Activated CD8-positive, alpha-beta T cell treated with anti-CD3 and anti-CD28 coated beads for 36 hours (primary cell): ENCODE measurements at regions not wholly inside any gene's neighbourhood (a gene's known extent, or its start where the extent isn't known, plus 50 kb on each side); places are given as distances from the start of the nearest gene placed in this dataset.
"Not testable (repeated sequence)": the region's sequence is repeated elsewhere in the genome, so short reads cannot be mapped to it uniquely, and the experiment has no call there.

Experiments used
- ATAC-seq: fragments of 200-7000 bp; cut with Tn5 transposase; one replicate; pipeline ENCODE4 v1.10.0; 2021; ENCODE audit warnings: mild to moderate bottlenecking, moderate library complexity
- CTCF ChIA-PET: fragments of 350-600 bp; sonication (Branson Sonifier 250); formaldehyde crosslinking; loops from one replicate; lab custom pipeline; 2021; ENCODE audit warnings: antibody characterized with exemption; lab: Charles Lee
- POLR2A ChIA-PET: fragments of 350-600 bp; sonication (Branson Sonifier 250); formaldehyde crosslinking; loops from one replicate; lab custom pipeline; 2021; ENCODE audit warnings: antibody characterized with exemption; lab: Charles Lee
- DNase-seq: peaks from one replicate; pipeline ENCODE4 v3.0.0-alpha.2; 2020
- H3K27ac Mint-ChIP-seq: one replicate; pipeline ENCODE4 v1.8.0; 2021; ENCODE audit warnings: mild to moderate bottlenecking, mixed read lengths
- H3K27me3 Mint-ChIP-seq: one replicate; pipeline ENCODE4 v1.8.0; 2021; ENCODE audit warnings: mixed read lengths
- H3K36me3 Mint-ChIP-seq: one replicate; pipeline ENCODE4 v1.8.0; 2021; ENCODE audit warnings: low read depth, mixed read lengths
- H3K4me1 Mint-ChIP-seq: one replicate; pipeline ENCODE4 v1.8.0; 2021; ENCODE audit warnings: low read depth, mixed read lengths
- H3K4me3 Mint-ChIP-seq: one replicate; pipeline ENCODE4 v1.8.0; 2021; ENCODE audit warnings: mild to moderate bottlenecking, moderate library complexity, mixed read lengths
- H3K9me3 Mint-ChIP-seq: one replicate; pipeline ENCODE4 v1.8.0; 2021; ENCODE audit warnings: mixed read lengths
- CTCF ChIP-seq: fragments of 200-600 bp; IDR thresholded peaks from one replicate; pipeline ENCODE4 v1.8.0; 2022; ENCODE audit warnings: antibody characterized with exemption, mild to moderate bottlenecking
- intact Hi-C: fragments of 100-400 bp; cut with micrococcal nuclease; formaldehyde crosslinking; loops from one replicate; pipeline ENCODE4 v1.10.0; 2022

GRCh38 chr9:21533597-21533996 lies 51.5 kb upstream of the IFNE start:
- Mint-ChIP-seq H3K27ac (no peak overlapping the region), H3K27me3 (no peaks in the 10 kb centered on the region), H3K9me3 (no peaks in the 10 kb centered on the region), H3K36me3 (peaks cover 5% of the 10 kb centered on the region), H3K4me1 (peaks cover 3% of the 10 kb centered on the region), H3K4me3 (no peak overlapping the region)
- TF ChIP-seq CTCF = no peak
- no peak for DNase-seq
- intact Hi-C loops = no loop called here
- ATAC-seq = no peak
- POLR2A ChIA-PET = no interaction called here
- CTCF ChIA-PET = no interaction called here

GRCh38 chr9:21535396-21535795 lies 53.3 kb upstream of the IFNE start:
- intact Hi-C loops = no loop called here

GRCh38 chr9:21542787-21543186 lies 60.7 kb upstream of the IFNE start:
- Mint-ChIP-seq H3K4me3 (no peak overlapping the region), H3K27me3 (no peaks in the 10 kb centered on the region), H3K36me3 (peaks cover 8% of the 10 kb centered on the region), H3K9me3 (peaks cover 4% of the 10 kb centered on the region), H3K4me1 (peaks cover 10% of the 10 kb centered on the region), H3K27ac (no peak overlapping the region)
- CTCF ChIA-PET = interaction anchor here (0.8 to 1.3 kb wide), 3 partner anchors 16 to 166 kb away, joined by 3 to 5 read pairs (median 4); no protein-coding TSS in a partner anchor
- POLR2A ChIA-PET = no interaction called here
- no peak for DNase-seq
- ATAC-seq = no peak
- intact Hi-C loops = no loop called here
- TF ChIP-seq CTCF = no peak

More at GRCh38 chr9:21535396-21535795, 53.3 kb upstream of the IFNE start:
- POLR2A ChIA-PET = no interaction called here
- TF ChIP-seq CTCF = no peak
- H3K27ac Mint-ChIP-seq = no peak overlapping the region
- CTCF ChIA-PET = no interaction called here
- H3K9me3 Mint-ChIP-seq = no peaks in the 10 kb centered on the region
- H3K4me3 Mint-ChIP-seq = no peak overlapping the region
- ATAC-seq (no peak), DNase-seq (no peak)
- H3K4me1 Mint-ChIP-seq = peaks cover 3% of the 10 kb centered on the region
- H3K36me3 Mint-ChIP-seq = peaks cover 2% of the 10 kb centered on the region
- H3K27me3 Mint-ChIP-seq = no peaks in the 10 kb centered on the region

- peaks cover 8% of the 10 kb centered on the region for H3K36me3 Mint-ChIP-seq
- POLR2A ChIA-PET = interaction anchor here (0.6 kb wide), 1 partner anchor 21 kb away, joined by 3 read pairs; no protein-coding TSS in a partner anchor
- peaks cover 4% of the 10 kb centered on the region for H3K9me3 Mint-ChIP-seq
- ATAC-seq = no peak
- no peak overlapping the region for H3K27ac Mint-ChIP-seq
- CTCF ChIA-PET = interaction anchor here (0.8 to 1.3 kb wide), 3 partner anchors 16 to 166 kb away, joined by 3 to 5 read pairs (median 4); no protein-coding TSS in a partner anchor
- DNase-seq = no peak
- H3K4me1 Mint-ChIP-seq = peaks cover 10% of the 10 kb centered on the region
- intact Hi-C loops = no loop called here
- H3K27me3 Mint-ChIP-seq = no peaks in the 10 kb centered on the region
- no peak for TF ChIP-seq CTCF
- H3K4me3 Mint-ChIP-seq = no peak overlapping the region
Observed at GRCh38 chr9:21543187-21543586, 61.1 kb upstream of the IFNE start.

- H3K36me3 Mint-ChIP-seq, H3K4me1 Mint-ChIP-seq, DNase-seq, H3K4me3 Mint-ChIP-seq, intact Hi-C loops, ATAC-seq, H3K9me3 Mint-ChIP-seq, H3K27ac Mint-ChIP-seq, H3K27me3 Mint-ChIP-seq: not testable (repeated sequence)
- ChIA-PET POLR2A (interaction anchor here (0.6 kb wide), 1 partner anchor 20 kb away, joined by 3 read pairs; no protein-coding TSS in a partner anchor), CTCF (interaction anchor here (1.3 kb wide), 1 partner anchor 15 kb away, joined by 5 read pairs; no protein-coding TSS in a partner anchor)
Observed at GRCh38 chr9:21543816-21544215, 61.7 kb upstream of the IFNE start.
